ENCODE measurements at regions not wholly inside any gene's neighbourhood (a gene's known extent, or its start where the extent isn't known, plus 50 kb on each side); places are given as distances from the start of the nearest gene placed in this dataset.

- H3K9me3 Mint-ChIP-seq, result no peaks in the 10 kb centered on the region
- DNase-seq (ENCODE audit: low spot score), result no peak
- no peak overlapping the region for H3K4me3 Mint-ChIP-seq
- H3K27ac Mint-ChIP-seq, result no peak overlapping the region
- H3K27me3 Mint-ChIP-seq (ENCODE audit: insufficient read depth), result peaks cover 3% of the 10 kb centered on the region
- no peaks in the 10 kb centered on the region for H3K4me1 Mint-ChIP-seq (ENCODE audit: low read depth)
- intact Hi-C loops (cut with micrococcal nuclease), result no loop called here
- H3K36me3 Mint-ChIP-seq (ENCODE audit: low read depth), result no peaks in the 10 kb centered on the region
Measured at GRCh38 chr7:117982071-117983055, 109.1 kb upstream of the CTTNBP2 start.

GRCh38 chr7:117986645-117987269, 113.5 kb upstream of the CTTNBP2 start:
- H3K36me3 Mint-ChIP-seq (ENCODE audit: low read depth), result no peaks in the 10 kb centered on the region
- H3K4me1 Mint-ChIP-seq (ENCODE audit: low read depth), result no peaks in the 10 kb centered on the region
- no peak overlapping the region for H3K4me3 Mint-ChIP-seq
- intact Hi-C loops (cut with micrococcal nuclease), result no loop called here
- H3K27me3 Mint-ChIP-seq (ENCODE audit: insufficient read depth), result peaks cover 3% of the 10 kb centered on the region
- H3K9me3 Mint-ChIP-seq, result no peaks in the 10 kb centered on the region
- no peak for DNase-seq (ENCODE audit: low spot score)
- H3K27ac Mint-ChIP-seq, result no peak overlapping the region

- Mint-ChIP-seq H3K36me3 (ENCODE audit: low read depth) (no peaks in the 10 kb centered on the region), H3K27me3 (ENCODE audit: insufficient read depth) (no peaks in the 10 kb centered on the region), H3K4me3 (no peak overlapping the region), H3K9me3 (no peaks in the 10 kb centered on the region), H3K4me1 (ENCODE audit: low read depth) (no peaks in the 10 kb centered on the region), H3K27ac (no peak overlapping the region)
- intact Hi-C loops (cut with micrococcal nuclease), result no loop called here
- DNase-seq (ENCODE audit: low spot score), result no peak
Measured at GRCh38 chr7:117990834-117991233, 117.6 kb upstream of the CTTNBP2 start.

- Mint-ChIP-seq H3K4me3 (no peak overlapping the region), H3K36me3 (ENCODE audit: low read depth) (no peaks in the 10 kb centered on the region), H3K27ac (no peak overlapping the region), H3K27me3 (ENCODE audit: insufficient read depth) (no peaks in the 10 kb centered on the region), H3K9me3 (no peaks in the 10 kb centered on the region), H3K4me1 (ENCODE audit: low read depth) (no peaks in the 10 kb centered on the region)
- intact Hi-C loops (cut with micrococcal nuclease), result loop anchor here (1.0 to 2.0 kb wide), 2 partner anchors 112 to 160 kb away; no protein-coding TSS in a partner anchor
- DNase-seq (ENCODE audit: low spot score), result no peak
Measured at GRCh38 chr7:117992635-117993376, 119.6 kb upstream of the CTTNBP2 start.

- no peak for DNase-seq (ENCODE audit: low spot score)
- Mint-ChIP-seq H3K4me3 (no peak overlapping the region), H3K4me1 (ENCODE audit: low read depth) (no peaks in the 10 kb centered on the region), H3K36me3 (ENCODE audit: low read depth) (no peaks in the 10 kb centered on the region), H3K27ac (no peak overlapping the region), H3K27me3 (ENCODE audit: insufficient read depth) (no peaks in the 10 kb centered on the region), H3K9me3 (no peaks in the 10 kb centered on the region)
- intact Hi-C loops (cut with micrococcal nuclease), result loop anchor here (1.0 to 2.0 kb wide), 2 partner anchors 111 to 160 kb away; no protein-coding TSS in a partner anchor
Measured at GRCh38 chr7:117993377-117994003, 120.2 kb upstream of the CTTNBP2 start.

- intact Hi-C loops (cut with micrococcal nuclease), result no loop called here
- Mint-ChIP-seq H3K27me3 (ENCODE audit: insufficient read depth) (no peaks in the 10 kb centered on the region), H3K36me3 (ENCODE audit: low read depth) (no peaks in the 10 kb centered on the region), H3K27ac (no peak overlapping the region), H3K4me1 (ENCODE audit: low read depth) (no peaks in the 10 kb centered on the region), H3K9me3 (no peaks in the 10 kb centered on the region), H3K4me3 (no peak overlapping the region)
- no peak for DNase-seq (ENCODE audit: low spot score)
Measured at GRCh38 chr7:117995850-117996650, 122.8 kb upstream of the CTTNBP2 start.

- H3K9me3 Mint-ChIP-seq, result no peaks in the 10 kb centered on the region
- H3K36me3 Mint-ChIP-seq (ENCODE audit: low read depth), result no peaks in the 10 kb centered on the region
- intact Hi-C loops (cut with micrococcal nuclease), result no loop called here
- no peak overlapping the region for H3K4me3 Mint-ChIP-seq
- no peak for DNase-seq (ENCODE audit: low spot score)
- H3K4me1 Mint-ChIP-seq (ENCODE audit: low read depth), result no peaks in the 10 kb centered on the region
- H3K27ac Mint-ChIP-seq, result no peak overlapping the region
- no peaks in the 10 kb centered on the region for H3K27me3 Mint-ChIP-seq (ENCODE audit: insufficient read depth)
Measured at GRCh38 chr7:117997862-117998825, 124.9 kb upstream of the CTTNBP2 start.

GRCh38 chr7:118000480-118001202, 127.4 kb upstream of the CTTNBP2 start:
- H3K4me3 Mint-ChIP-seq, result no peak overlapping the region
- H3K27me3 Mint-ChIP-seq (ENCODE audit: insufficient read depth), result no peaks in the 10 kb centered on the region
- no peaks in the 10 kb centered on the region for H3K36me3 Mint-ChIP-seq (ENCODE audit: low read depth)
- no peak overlapping the region for H3K27ac Mint-ChIP-seq
- DNase-seq (ENCODE audit: low spot score), result no peak
- intact Hi-C loops (cut with micrococcal nuclease), result no loop called here
- H3K4me1 Mint-ChIP-seq (ENCODE audit: low read depth), result no peaks in the 10 kb centered on the region
- H3K9me3 Mint-ChIP-seq, result no peaks in the 10 kb centered on the region

GRCh38 chr7:118003476-118003875, 130.2 kb upstream of the CTTNBP2 start:
- intact Hi-C loops (cut with micrococcal nuclease), result no loop called here
- Mint-ChIP-seq H3K4me1 (ENCODE audit: low read depth) (no peaks in the 10 kb centered on the region), H3K27me3 (ENCODE audit: insufficient read depth) (no peaks in the 10 kb centered on the region), H3K4me3 (no peak overlapping the region), H3K27ac (no peak overlapping the region), H3K36me3 (ENCODE audit: low read depth) (no peaks in the 10 kb centered on the region), H3K9me3 (no peaks in the 10 kb centered on the region)
- no peak for DNase-seq (ENCODE audit: low spot score)

- intact Hi-C loops (cut with micrococcal nuclease), result no loop called here
- no peak overlapping the region for H3K27ac Mint-ChIP-seq
Measured at GRCh38 chr7:118005026-118005425, 131.8 kb upstream of the CTTNBP2 start.

GRCh38 chr7:118006979-118007378, 133.7 kb upstream of the CTTNBP2 start:
- Mint-ChIP-seq H3K27me3 (ENCODE audit: insufficient read depth) (no peaks in the 10 kb centered on the region), H3K4me1 (ENCODE audit: low read depth) (no peaks in the 10 kb centered on the region), H3K4me3 (no peak overlapping the region), H3K27ac (no peak overlapping the region), H3K36me3 (ENCODE audit: low read depth) (no peaks in the 10 kb centered on the region), H3K9me3 (no peaks in the 10 kb centered on the region)
- intact Hi-C loops (cut with micrococcal nuclease), result no loop called here
- no peak for DNase-seq (ENCODE audit: low spot score)

More at GRCh38 chr7:118005026-118005425, 131.8 kb upstream of the CTTNBP2 start:
- Mint-ChIP-seq H3K27me3 (ENCODE audit: insufficient read depth) (no peaks in the 10 kb centered on the region), H3K4me1 (ENCODE audit: low read depth) (no peaks in the 10 kb centered on the region), H3K9me3 (no peaks in the 10 kb centered on the region), H3K36me3 (ENCODE audit: low read depth) (no peaks in the 10 kb centered on the region), H3K4me3 (no peak overlapping the region)
- DNase-seq (ENCODE audit: low spot score), result no peak
